T-cell (primary cell): ENCODE measurements at regions not wholly inside any gene's neighbourhood (a gene's known extent, or its start where the extent isn't known, plus 50 kb on each side); places are given as distances from the start of the nearest gene placed in this dataset.
"Not testable (repeated sequence)": the region's sequence is repeated elsewhere in the genome, so short reads cannot be mapped to it uniquely, and the experiment has no call there.

Source experiments
- ATAC-seq, 4 experiments: fragments of 200-7000 bp in 3 of 4; fragments of 150-1000 bp in 1 of 4; cut with Tn5 transposase; replicated peaks in 1 of 4; 1 replicate in 3 of 4; 2 replicates in 1 of 4; pipeline ENCODE4 v1.10.0; 2021; ENCODE audit warnings: moderate library complexity in 3 of 4, mild to moderate bottlenecking in 2 of 4, moderate number of reproducible peaks in 1 of 4
- CTCF ChIA-PET, 2 donors: fragments of 300-600 bp; sonication (Branson Sonifier 250); formaldehyde crosslinking; loops; one replicate each; lab custom pipeline; 2022; ENCODE audit warnings: antibody characterized with exemption in 2 of 2; lab: Charles Lee
- POLR2A ChIA-PET, 2 donors: fragments of 300-600 bp; sonication (Branson Sonifier 250); formaldehyde crosslinking; loops; one replicate each; lab custom pipeline; 2022; ENCODE audit warnings: antibody characterized with exemption in 2 of 2; lab: Charles Lee
- DNase-seq, 35 experiments: peaks; one replicate each; pipeline versions ENCODE4 v3.0.0 to v3.0.0-alpha.2; 2013 to 2023
- H3K27ac ChIP-seq: one replicate; pipeline ENCODE4 v1.5.1; 2013; ENCODE audit warnings: low read length
- H3K27me3 ChIP-seq, 2 experiments: replicated peaks in 1 of 2; 1 replicate in 1 of 2; 2 replicates in 1 of 2; pipeline versions ENCODE4 v1.6.1 to v1.7.0; 2013; ENCODE audit warnings: low read length in 1 of 2, mixed read lengths in 1 of 2; ENCODE audit not compliant: control insufficient read depth in 2 of 2, insufficient read depth in 2 of 2; ENCODE audit errors: extremely low read depth in 1 of 2
- H3K36me3 ChIP-seq, 2 donors: 1 replicate in 1 of 2; 2 replicates in 1 of 2; pipeline versions ENCODE4 v1.6.1 to v1.7.0; 2013; ENCODE audit warnings: low read length in 1 of 2; ENCODE audit not compliant: control insufficient read depth in 2 of 2, insufficient read depth in 1 of 2; ENCODE audit errors: extremely low read depth in 1 of 2
- H3K4me1 ChIP-seq, 2 experiments: 1 replicate in 1 of 2; 2 replicates in 1 of 2; pipeline versions ENCODE4 v1.6.1 to v1.7.0; 2013; ENCODE audit warnings: low read length in 2 of 2, mixed read lengths in 1 of 2; ENCODE audit not compliant: insufficient read depth in 2 of 2, control insufficient read depth in 1 of 2; ENCODE audit errors: extremely low read depth in 1 of 2
- H3K4me3 ChIP-seq, 2 donors: 1 replicate in 1 of 2; 2 replicates in 1 of 2; pipeline versions ENCODE4 v1.5.1 to v1.7.0; 2013; ENCODE audit warnings: mild to moderate bottlenecking in 2 of 2, low read length in 1 of 2, moderate library complexity in 1 of 2; ENCODE audit not compliant: control insufficient read depth in 1 of 2; ENCODE audit errors: extremely low read depth in 1 of 2
- H3K9me3 ChIP-seq: 2 replicates; pipeline ENCODE4 v1.7.0; 2013
- H3K27ac Mint-ChIP-seq, 2 donors: one replicate each; pipeline ENCODE4 v1.8.0; 2020 to 2021; ENCODE audit warnings: mild to moderate bottlenecking in 2 of 2, mixed read lengths in 2 of 2
- H3K27me3 Mint-ChIP-seq, 2 donors: one replicate each; pipeline ENCODE4 v1.8.0; 2021 to 2022; ENCODE audit warnings: mixed read lengths in 2 of 2
- H3K36me3 Mint-ChIP-seq: one replicate; pipeline ENCODE4 v1.8.0; 2021; ENCODE audit warnings: mixed read lengths
- H3K4me1 Mint-ChIP-seq, 3 donors: one replicate each; pipeline ENCODE4 v1.8.0; 2020 to 2022; ENCODE audit warnings: mixed read lengths in 3 of 3, mild to moderate bottlenecking in 1 of 3
- H3K4me3 Mint-ChIP-seq, 3 donors: one replicate each; pipeline ENCODE4 v1.8.0; 2020 to 2022; ENCODE audit warnings: mild to moderate bottlenecking in 3 of 3, mixed read lengths in 3 of 3, moderate library complexity in 3 of 3
- H3K9me3 Mint-ChIP-seq, 3 donors: one replicate each; pipeline ENCODE4 v1.8.0; 2020 to 2022; ENCODE audit warnings: mixed read lengths in 3 of 3
- WGBS: methylation state at CpG from one replicate; pipeline ENCODE4 v1.1.5; 2013; ENCODE audit warnings: missing lambda C conversion rate; ENCODE audit not compliant: insufficient coverage; 5-methylcytosine and 5-hydroxymethylcytosine counted together

GRCh38 chr3:139112230-139112558, 67.5 kb upstream of the PRR23C start:
- H3K9me3 Mint-ChIP-seq: no peaks in the 10 kb centered on the region
- H3K4me3 ChIP-seq: no peak overlapping the region
- H3K36me3 ChIP-seq: no peaks in the 10 kb centered on the region
- no peaks in the 10 kb centered on the region for H3K9me3 ChIP-seq
- peaks cover 0 to 8% of the 10 kb centered on the region in 2 experiments for H3K4me1 ChIP-seq
- ChIA-PET POLR2A (no interaction called here), CTCF (interaction anchor here (0.5 to 2.0 kb wide), 6 partner anchors 9 to 218 kb away, joined by 3 to 10 read pairs (median 4); no protein-coding TSS in a partner anchor)
- no peak for DNase-seq
- no peak overlapping the region for H3K4me3 Mint-ChIP-seq
- H3K36me3 Mint-ChIP-seq: no peaks in the 10 kb centered on the region
- peaks cover 17 to 28% of the 10 kb centered on the region in 2 donors for H3K27me3 Mint-ChIP-seq
- H3K27me3 ChIP-seq: peaks cover 0 to 20% of the 10 kb centered on the region in 2 experiments
- no peak overlapping the region for H3K27ac ChIP-seq
- H3K4me1 Mint-ChIP-seq: peaks cover 10 to 17% (median 10%) of the 10 kb centered on the region in 3 donors
- 0% methylated on average over 1 of the region's 1 CpG for WGBS
- ATAC-seq: no peak
- no peak overlapping the region for H3K27ac Mint-ChIP-seq

GRCh38 chr3:139113231-139113992, 68.7 kb upstream of the PRR23C start:
- no peaks in the 10 kb centered on the region for H3K36me3 Mint-ChIP-seq
- H3K4me3 ChIP-seq: no peak overlapping the region
- peaks cover 0 to 12% of the 10 kb centered on the region in 2 experiments for H3K27me3 ChIP-seq
- WGBS: 89% methylated on average over 3 of the region's 7 CpGs
- H3K9me3 ChIP-seq: no peaks in the 10 kb centered on the region
- H3K27ac Mint-ChIP-seq: no peak overlapping the region
- no peaks in the 10 kb centered on the region for H3K9me3 Mint-ChIP-seq
- DNase-seq: no peak
- H3K4me3 Mint-ChIP-seq: no peak overlapping the region
- POLR2A ChIA-PET: no interaction called here
- peaks cover 15 to 28% of the 10 kb centered on the region in 2 donors for H3K27me3 Mint-ChIP-seq
- peaks cover 10 to 17% (median 10%) of the 10 kb centered on the region in 3 donors for H3K4me1 Mint-ChIP-seq
- peak in 1 of 4 experiments; percentile 24 for ATAC-seq
- no peak overlapping the region for H3K27ac ChIP-seq
- CTCF ChIA-PET: no interaction called here
- no peaks in the 10 kb centered on the region for H3K36me3 ChIP-seq
- peaks cover 0 to 8% of the 10 kb centered on the region in 2 experiments for H3K4me1 ChIP-seq

- H3K27me3 Mint-ChIP-seq: peaks cover 15 to 28% of the 10 kb centered on the region in 2 donors
- CTCF ChIA-PET: no interaction called here
Measured at GRCh38 chr3:139113993-139114375, 69.3 kb upstream of the PRR23C start.

GRCh38 chr3:139116631-139117030, 71.9 kb upstream of the PRR23C start:
- H3K4me3 Mint-ChIP-seq, POLR2A ChIA-PET, H3K4me1 ChIP-seq, H3K9me3 Mint-ChIP-seq, H3K27ac Mint-ChIP-seq, H3K27me3 ChIP-seq, H3K27ac ChIP-seq, H3K4me1 Mint-ChIP-seq, H3K36me3 Mint-ChIP-seq, CTCF ChIA-PET, H3K9me3 ChIP-seq, DNase-seq, H3K36me3 ChIP-seq, H3K4me3 ChIP-seq, ATAC-seq: not testable (repeated sequence)
- peaks cover 12 to 24% of the 10 kb centered on the region in 2 donors for H3K27me3 Mint-ChIP-seq
- WGBS: 100% methylated on average over 1 of the region's 7 CpGs

More at GRCh38 chr3:139113993-139114375, 69.3 kb upstream of the PRR23C start:
- Histone ChIP-seq H3K27ac (no peak overlapping the region), H3K27me3 (peaks cover 0 to 7% of the 10 kb centered on the region in 2 experiments), H3K4me3 (no peak overlapping the region), H3K4me1 (peaks cover 0 to 8% of the 10 kb centered on the region in 2 experiments), H3K36me3 (no peaks in the 10 kb centered on the region), H3K9me3 (no peaks in the 10 kb centered on the region)
- Mint-ChIP-seq H3K27ac (no peak overlapping the region), H3K36me3 (no peaks in the 10 kb centered on the region), H3K4me1 (peaks cover 10 to 17% (median 10%) of the 10 kb centered on the region in 3 donors), H3K4me3 (no peak overlapping the region), H3K9me3 (no peaks in the 10 kb centered on the region)
- DNase-seq (no peak), ATAC-seq (no peak)
- 92% methylated on average over 2 of the region's 4 CpGs for WGBS
- POLR2A ChIA-PET: no interaction called here

GRCh38 chr3:139117136-139117675, 72.5 kb upstream of the PRR23C start:
- H3K4me3 Mint-ChIP-seq: no peak overlapping the region
- ChIA-PET CTCF (no interaction called here), POLR2A (no interaction called here)
- H3K36me3 Mint-ChIP-seq: no peaks in the 10 kb centered on the region
- no peak for DNase-seq
- H3K9me3 Mint-ChIP-seq: no peaks in the 10 kb centered on the region
- Histone ChIP-seq H3K9me3 (no peaks in the 10 kb centered on the region), H3K4me3 (no peak overlapping the region), H3K27me3 (peaks cover 0 to under 1% of the 10 kb centered on the region in 2 experiments), H3K36me3 (no peaks in the 10 kb centered on the region), H3K4me1 (peaks cover 0 to under 1% of the 10 kb centered on the region in 2 experiments), H3K27ac (no peak overlapping the region)
- H3K27me3 Mint-ChIP-seq: peaks cover 7 to 18% of the 10 kb centered on the region in 2 donors
- ATAC-seq: peak in 1 of 4 experiments; percentile 50
- peaks cover 0 to under 1% (median under 1%) of the 10 kb centered on the region in 3 donors for H3K4me1 Mint-ChIP-seq
- no peak overlapping the region for H3K27ac Mint-ChIP-seq
- WGBS: no CpG with 5 or more reads among the region's 1 CpG

GRCh38 chr3:139117883-139118760, 73.4 kb upstream of the PRR23C start:
- Histone ChIP-seq H3K27me3 (no peaks in the 10 kb centered on the region), H3K4me1 (no peaks in the 10 kb centered on the region), H3K36me3 (no peaks in the 10 kb centered on the region), H3K27ac (no peak overlapping the region), H3K9me3 (no peaks in the 10 kb centered on the region), H3K4me3 (no peak overlapping the region)
- no peaks in the 10 kb centered on the region for H3K9me3 Mint-ChIP-seq
- no peak for DNase-seq
- H3K4me3 Mint-ChIP-seq: no peak overlapping the region
- POLR2A ChIA-PET: no interaction called here
- 83% methylated on average over 5 of the region's 7 CpGs for WGBS
- H3K27ac Mint-ChIP-seq: no peak overlapping the region
- CTCF ChIA-PET: no interaction called here
- H3K36me3 Mint-ChIP-seq: no peaks in the 10 kb centered on the region
- peaks cover 2 to 11% of the 10 kb centered on the region in 2 donors for H3K27me3 Mint-ChIP-seq
- ATAC-seq: no peak
- H3K4me1 Mint-ChIP-seq: no peaks in the 10 kb centered on the region
